Adipocyte (in vitro differentiated cells): ENCODE measurements at regions not wholly inside any gene's neighbourhood (a gene's known extent, or its start where the extent isn't known, plus 50 kb on each side); places are given as distances from the start of the nearest gene placed in this dataset.
A peak's percentile ranks its signal among the peaks of the same experiment; 100 is the strongest.

Experiments
- DNase-seq: peaks from one replicate; pipeline ENCODE4 v3.0.0-alpha.2; 2015; ENCODE audit warnings: low read depth
- H3K27me3 ChIP-seq: replicated peaks from 2 replicates; pipeline ENCODE4 v1.7.0; 2013; ENCODE audit warnings: mild to moderate bottlenecking, low read length, moderate library complexity; ENCODE audit not compliant: control insufficient read depth, insufficient read depth
- H3K36me3 ChIP-seq: 2 replicates; pipeline ENCODE4 v1.7.0; 2013; ENCODE audit warnings: low read length, mild to moderate bottlenecking, moderate library complexity; ENCODE audit not compliant: control insufficient read depth, insufficient read depth, severe bottlenecking
- H3K4me1 ChIP-seq: 2 replicates; pipeline ENCODE4 v1.7.0; 2013; ENCODE audit warnings: mild to moderate bottlenecking, low read length, moderate library complexity; ENCODE audit not compliant: control insufficient read depth, insufficient read depth
- H3K4me3 ChIP-seq: 2 replicates; pipeline ENCODE4 v1.7.0; 2013; ENCODE audit warnings: mild to moderate bottlenecking, low read length, moderate library complexity
- H3K9ac ChIP-seq: 2 replicates; pipeline ENCODE4 v1.7.0; 2013; ENCODE audit warnings: mild to moderate bottlenecking, low read length, moderate library complexity
- H3K9me3 ChIP-seq: 2 replicates; pipeline ENCODE4 v1.7.0; 2013; ENCODE audit warnings: mild to moderate bottlenecking, low read length, moderate library complexity; ENCODE audit not compliant: control insufficient read depth

DNA sequence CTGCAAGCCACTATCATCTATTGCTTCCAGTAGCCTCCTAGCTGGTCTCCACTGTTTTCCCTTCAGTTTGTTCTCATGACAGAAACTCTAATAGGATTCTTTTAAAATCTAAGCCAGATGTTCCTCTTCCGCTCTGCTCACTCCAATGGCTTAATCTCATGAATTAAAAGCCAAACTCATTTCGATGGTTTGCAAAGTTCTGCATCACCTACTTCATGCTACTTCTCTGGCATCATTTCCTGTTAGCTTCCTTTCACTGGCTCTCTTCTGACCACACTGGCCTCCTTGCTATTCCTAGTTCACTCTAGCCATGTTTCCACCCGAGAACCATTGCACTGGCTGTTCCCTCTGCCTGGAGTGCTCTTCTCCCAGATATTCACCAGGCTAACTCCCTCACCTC, 102.0 kb upstream of the LSM6 start:
- Histone ChIP-seq H3K9ac (no peak overlapping the region), H3K36me3 (no peaks in the 10 kb centered on the region), H3K9me3 (no peaks in the 10 kb centered on the region), H3K27me3 (no peaks in the 10 kb centered on the region), H3K4me1 (peaks cover 18% of the 10 kb centered on the region), H3K4me3 (no peak overlapping the region)
- peak; percentile 7 for DNase-seq

DNA sequence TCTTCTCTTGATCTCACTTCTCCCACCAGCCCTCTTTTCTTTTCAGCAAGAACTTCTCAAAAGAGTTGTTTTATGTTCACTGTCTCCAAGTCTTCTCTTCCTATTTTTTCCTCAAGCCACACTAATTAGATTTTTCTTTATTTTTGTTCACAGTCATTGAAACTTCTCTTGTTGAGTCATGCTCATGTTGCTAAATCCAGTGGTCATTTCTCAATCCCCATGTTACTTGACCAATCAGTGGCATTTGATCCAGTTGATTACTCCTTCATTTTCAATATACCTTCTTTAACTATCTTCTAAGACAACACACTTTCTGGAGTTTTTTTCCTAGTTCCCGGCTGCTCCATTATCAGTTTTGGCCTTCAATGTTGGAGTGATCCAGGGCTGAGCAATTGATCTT, 103.1 kb upstream of the LSM6 start:
- Histone ChIP-seq H3K9ac (no peak overlapping the region), H3K4me3 (no peak overlapping the region), H3K9me3 (no peaks in the 10 kb centered on the region), H3K27me3 (no peaks in the 10 kb centered on the region), H3K36me3 (no peaks in the 10 kb centered on the region), H3K4me1 (peaks cover 18% of the 10 kb centered on the region)
- DNase-seq = peak; percentile 54

DNA sequence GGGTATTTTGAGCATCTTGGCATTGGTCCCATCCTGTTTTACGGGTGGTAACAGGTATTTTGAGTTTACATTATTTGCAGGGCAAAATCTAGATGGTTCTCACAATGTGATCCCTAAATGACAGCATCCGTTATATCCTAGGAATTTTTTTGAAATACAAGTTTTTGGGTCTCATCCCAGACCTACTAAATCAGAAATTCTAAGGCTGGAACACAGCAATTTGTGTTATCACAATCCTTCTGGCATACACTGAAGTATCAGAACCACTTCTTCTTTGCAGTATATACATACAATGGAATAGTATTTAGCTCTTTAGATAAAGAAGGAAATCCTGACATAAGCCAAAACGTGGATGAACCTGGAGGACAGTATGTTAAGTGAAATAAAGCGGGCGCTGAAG, 104.1 kb upstream of the LSM6 start:
- H3K4me3 ChIP-seq = no peak overlapping the region
- H3K36me3 ChIP-seq = no peaks in the 10 kb centered on the region
- peaks cover 2% of the 10 kb centered on the region for H3K27me3 ChIP-seq
- peaks cover 18% of the 10 kb centered on the region for H3K4me1 ChIP-seq
- no peaks in the 10 kb centered on the region for H3K9me3 ChIP-seq
- H3K9ac ChIP-seq = no peak overlapping the region
- DNase-seq = no peak

DNA sequence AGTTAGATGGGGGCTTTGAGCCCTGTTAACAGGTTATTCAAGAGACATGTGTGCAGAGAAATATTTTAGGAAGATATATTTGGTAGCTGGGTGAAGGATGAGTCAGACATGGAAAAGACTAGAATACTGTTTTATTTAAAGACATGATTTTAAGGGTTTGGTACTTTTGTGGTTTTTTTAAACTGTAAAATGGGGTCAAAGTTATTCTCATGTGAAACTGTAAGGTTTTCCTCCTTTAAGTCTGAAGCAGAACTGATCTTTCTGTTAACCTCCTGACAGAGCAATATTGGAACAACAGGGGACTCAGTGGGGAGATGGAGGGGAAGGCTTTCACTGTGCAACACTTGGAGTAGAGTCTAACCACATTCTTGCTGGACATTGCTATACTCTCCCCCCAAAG, 112.4 kb upstream of the LSM6 start:
- Histone ChIP-seq H3K9ac (no peak overlapping the region), H3K36me3 (no peaks in the 10 kb centered on the region)

DNA sequence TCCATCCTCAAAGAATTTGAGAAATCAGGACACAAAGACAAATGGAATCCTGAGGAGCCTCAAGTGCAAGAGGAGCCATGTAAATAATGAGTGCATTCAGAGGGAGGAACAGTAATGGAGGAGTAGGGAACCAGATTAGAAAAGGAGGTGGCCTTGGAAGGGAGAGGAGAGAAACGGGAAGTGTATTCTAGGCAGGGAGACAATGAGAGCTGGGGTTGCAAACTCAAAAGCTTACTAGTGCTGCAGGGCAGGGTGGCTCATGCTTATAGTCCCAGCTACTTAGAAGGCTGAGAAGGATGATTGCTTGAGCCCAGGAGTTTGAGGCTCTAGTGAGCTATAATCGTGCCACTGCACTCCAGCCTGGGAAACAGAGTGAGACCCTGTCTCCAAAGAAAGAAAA, 113.2 kb upstream of the LSM6 start:
- no peaks in the 10 kb centered on the region for H3K4me1 ChIP-seq
- DNase-seq = no peak
- peaks cover 4% of the 10 kb centered on the region for H3K27me3 ChIP-seq
- H3K4me3 ChIP-seq = no peak overlapping the region
- H3K36me3 ChIP-seq = no peaks in the 10 kb centered on the region
- H3K9me3 ChIP-seq = no peaks in the 10 kb centered on the region
- no peak overlapping the region for H3K9ac ChIP-seq

More for the DNA sequence above, 112.4 kb upstream of the LSM6 start:
- Histone ChIP-seq H3K27me3 (peaks cover 4% of the 10 kb centered on the region), H3K9me3 (no peaks in the 10 kb centered on the region), H3K4me1 (no peaks in the 10 kb centered on the region), H3K4me3 (no peak overlapping the region)
- peak; percentile 3 for DNase-seq

DNA sequence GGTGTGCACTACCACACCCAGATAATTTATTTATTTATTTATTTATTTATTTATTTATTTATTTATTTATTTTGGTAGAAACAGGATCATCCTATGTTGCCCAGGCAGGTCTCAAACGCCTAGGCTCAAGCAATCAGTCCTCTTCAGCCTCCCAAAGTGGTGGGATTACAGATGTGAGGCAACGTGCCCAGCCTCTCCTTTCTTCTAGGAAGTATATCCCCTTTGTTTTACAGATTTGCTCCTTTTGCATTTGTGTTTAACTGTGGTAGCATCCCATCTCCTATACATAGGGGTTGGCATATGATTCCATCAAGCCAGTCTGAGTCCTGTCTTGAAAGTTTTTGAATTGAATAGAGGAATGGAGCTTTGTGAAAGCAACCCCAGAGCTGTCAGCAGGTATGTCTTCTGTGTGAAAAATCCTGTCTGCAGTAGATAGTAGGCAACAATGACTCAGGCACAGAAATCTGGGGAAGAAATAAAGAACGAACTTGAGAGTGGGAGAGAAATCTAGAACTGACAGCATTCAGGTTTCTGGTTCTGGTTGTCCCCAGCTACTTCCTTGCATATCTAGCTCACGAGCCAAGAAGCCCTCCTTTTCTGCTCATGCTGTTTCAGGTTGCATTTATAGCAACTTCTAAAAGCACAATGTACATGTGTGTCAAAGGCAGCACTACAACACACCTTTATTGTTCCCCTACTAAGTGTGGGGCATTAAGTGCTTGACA, 113.7 kb upstream of the LSM6 start:
- Histone ChIP-seq H3K4me3 (no peak overlapping the region), H3K4me1 (no peaks in the 10 kb centered on the region), H3K27me3 (peaks cover 4% of the 10 kb centered on the region), H3K9me3 (no peaks in the 10 kb centered on the region), H3K36me3 (no peaks in the 10 kb centered on the region), H3K9ac (no peak overlapping the region)
- DNase-seq = no peak

DNA sequence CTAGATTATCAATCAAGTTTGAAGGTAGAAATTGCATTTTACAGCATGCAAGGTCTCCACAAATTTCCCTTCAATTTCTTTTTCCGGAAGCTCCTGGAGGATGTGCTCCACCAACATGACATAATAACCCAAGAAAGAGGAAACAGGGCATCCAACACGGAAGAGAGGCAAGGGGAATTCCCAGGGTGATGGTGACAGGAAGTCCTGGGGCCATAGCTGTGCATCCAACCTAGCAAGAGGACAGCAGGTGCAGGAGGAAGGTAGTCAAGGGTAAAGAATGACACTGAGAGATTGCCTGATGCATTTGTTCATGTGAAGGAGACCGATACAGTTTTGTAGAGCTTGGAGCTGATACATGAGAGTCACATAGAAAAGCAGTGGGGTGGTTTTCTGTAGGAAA, 115.7 kb upstream of the LSM6 start:
- H3K36me3 ChIP-seq = no peaks in the 10 kb centered on the region
- H3K4me3 ChIP-seq = no peak overlapping the region
- H3K4me1 ChIP-seq = peaks cover 3% of the 10 kb centered on the region
- no peak for DNase-seq
- H3K9ac ChIP-seq = no peak overlapping the region
- no peaks in the 10 kb centered on the region for H3K9me3 ChIP-seq
- no peaks in the 10 kb centered on the region for H3K27me3 ChIP-seq

DNA sequence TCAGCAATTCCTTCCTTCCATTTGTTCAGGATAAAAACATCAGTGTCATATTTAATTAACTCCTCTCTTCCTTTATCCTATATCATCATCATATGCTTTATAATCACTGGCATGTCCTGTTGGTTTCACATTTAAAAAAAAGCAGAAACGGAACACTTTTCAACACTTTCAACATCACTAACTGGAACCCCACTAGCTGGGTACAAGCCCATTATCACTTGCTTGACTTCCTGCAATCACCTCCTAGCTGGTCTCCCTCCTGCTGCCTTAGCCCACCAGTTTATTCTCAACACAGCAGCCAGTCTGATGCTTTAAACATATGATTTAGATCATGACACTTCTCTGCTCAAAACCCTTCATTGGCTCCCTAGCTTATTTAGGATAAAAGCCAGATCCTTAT, 116.4 kb upstream of the LSM6 start:
- DNase-seq = no peak
- Histone ChIP-seq H3K27me3 (no peaks in the 10 kb centered on the region), H3K36me3 (no peaks in the 10 kb centered on the region), H3K4me1 (peaks cover 10% of the 10 kb centered on the region), H3K9me3 (no peaks in the 10 kb centered on the region), H3K9ac (no peak overlapping the region), H3K4me3 (no peak overlapping the region)

DNA sequence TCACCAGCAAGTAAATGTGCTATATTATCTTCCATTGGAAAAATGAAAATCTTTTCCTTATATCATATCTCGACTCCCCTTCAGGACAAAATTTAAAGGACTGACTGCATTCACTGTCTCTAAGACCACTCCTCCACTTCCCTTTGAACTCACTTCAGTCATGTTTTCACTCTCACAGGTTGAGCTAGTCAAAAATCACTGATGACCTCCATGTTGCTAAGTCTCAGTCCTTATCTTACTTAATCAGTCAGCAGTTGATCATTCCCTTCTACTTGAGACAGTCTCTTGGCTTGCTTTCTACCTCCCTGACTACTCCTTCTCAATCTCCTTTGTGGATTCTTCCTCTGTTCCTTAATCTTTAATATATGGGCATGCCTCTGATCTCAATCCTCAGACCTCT, 117.0 kb upstream of the LSM6 start:
- H3K9me3 ChIP-seq = no peaks in the 10 kb centered on the region
- H3K36me3 ChIP-seq = no peaks in the 10 kb centered on the region
- DNase-seq = no peak
- no peaks in the 10 kb centered on the region for H3K27me3 ChIP-seq
- H3K4me3 ChIP-seq = no peak overlapping the region
- peaks cover 16% of the 10 kb centered on the region for H3K4me1 ChIP-seq
- no peak overlapping the region for H3K9ac ChIP-seq

DNA sequence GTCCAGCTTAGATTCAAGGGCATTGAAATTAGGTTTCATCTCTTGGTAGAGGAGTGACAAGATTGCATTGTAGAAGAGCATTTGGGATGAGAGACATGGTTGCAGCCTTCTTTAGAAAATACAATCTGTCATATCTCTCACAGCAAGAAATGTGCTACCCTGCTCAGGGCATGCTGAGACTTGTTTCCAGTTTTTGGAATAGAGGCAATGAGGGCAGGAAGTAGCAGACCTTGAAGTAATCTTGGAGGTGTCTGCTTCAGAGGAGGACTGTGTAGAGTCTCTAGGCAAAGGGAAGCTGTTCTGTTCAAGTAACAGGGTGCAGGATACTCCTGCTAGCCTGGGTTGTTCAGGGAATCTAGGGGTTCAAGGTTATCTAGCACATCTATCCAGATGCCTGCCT, 116.1 kb upstream of the ZNF827 start:
- Histone ChIP-seq H3K9me3 (no peaks in the 10 kb centered on the region), H3K4me3 (peak overlapping the region; percentile 5), H3K36me3 (no peaks in the 10 kb centered on the region), H3K4me1 (peaks cover 39% of the 10 kb centered on the region), H3K9ac (no peak overlapping the region), H3K27me3 (no peaks in the 10 kb centered on the region)
- DNase-seq = no peak

DNA sequence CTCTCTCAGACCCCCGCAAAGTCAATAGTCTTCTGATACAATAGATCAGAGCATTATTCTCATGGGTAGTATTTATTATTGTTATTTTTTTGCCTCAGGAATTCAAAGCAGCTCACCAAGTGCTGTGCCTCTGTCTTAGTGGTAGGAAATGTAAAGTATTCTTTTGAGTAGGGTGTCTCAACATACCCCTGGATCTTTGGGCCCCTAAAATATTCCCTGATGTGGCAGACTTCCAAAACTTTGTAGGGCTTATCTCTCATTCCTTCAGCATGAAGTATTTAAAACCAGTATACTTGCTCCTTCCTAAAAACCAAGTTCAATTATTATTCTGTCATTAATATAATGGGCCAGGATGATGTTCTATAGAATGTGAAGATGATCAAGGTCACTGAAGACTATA, 115.3 kb upstream of the ZNF827 start:
- Histone ChIP-seq H3K9me3 (no peaks in the 10 kb centered on the region), H3K27me3 (no peaks in the 10 kb centered on the region), H3K36me3 (no peaks in the 10 kb centered on the region), H3K9ac (no peak overlapping the region), H3K4me1 (peaks cover 39% of the 10 kb centered on the region), H3K4me3 (no peak overlapping the region)
- peak; percentile 16 for DNase-seq
